ENCODE measurements at regions not wholly inside any gene's neighbourhood (a gene's known extent, or its start where the extent isn't known, plus 50 kb on each side); places are given as distances from the start of the nearest gene placed in this dataset.

GRCh38 chr6:48833916-48834315, 629.1 kb downstream of the MMUT start:
- DNase-seq, result no peak
- no peak overlapping the region for H3K4me3 ChIP-seq
- H3K27ac ChIP-seq, result no peak overlapping the region
- H3K36me3 ChIP-seq (ENCODE audit: low read depth, missing control alignments), result no peaks in the 10 kb centered on the region
- H3K27me3 ChIP-seq, result no peaks in the 10 kb centered on the region
- H3K4me1 ChIP-seq, result no peaks in the 10 kb centered on the region
- no peak for TF ChIP-seq POLR2A (IDR thresholded peaks at IDR 0.05)
- no peak for TF ChIP-seq CTCF (IDR thresholded peaks at IDR 0.05)
- H3K9me3 ChIP-seq, result no peaks in the 10 kb centered on the region
- intact Hi-C loops (cut with DNase I; ENCODE audit: low total_unique reads), result no loop called here
- WGBS, 2 donors, result 94 to 96% methylated on average over 1 of the region's 1 CpG

- DNase-seq, result no peak
- WGBS, 2 donors, result 64 to 79% methylated on average over 6 of the region's 6 CpGs
- H3K36me3 ChIP-seq (ENCODE audit: low read depth, missing control alignments), result no peaks in the 10 kb centered on the region
- H3K4me3 ChIP-seq, result no peak overlapping the region
- no peak for TF ChIP-seq CTCF (IDR thresholded peaks at IDR 0.05)
- TF ChIP-seq POLR2A (IDR thresholded peaks at IDR 0.05), result no peak
- intact Hi-C loops (cut with DNase I; ENCODE audit: low total_unique reads), result no loop called here
- no peaks in the 10 kb centered on the region for H3K9me3 ChIP-seq
- no peaks in the 10 kb centered on the region for H3K27me3 ChIP-seq
- H3K4me1 ChIP-seq, result no peaks in the 10 kb centered on the region
- H3K27ac ChIP-seq, result no peak overlapping the region
These were observed 636.0 kb downstream of the MMUT start for GRCh38 chr6:48826901-48827701.

- no peaks in the 10 kb centered on the region for H3K27me3 ChIP-seq
- no peaks in the 10 kb centered on the region for H3K36me3 ChIP-seq (ENCODE audit: low read depth, missing control alignments)
- intact Hi-C loops (cut with DNase I; ENCODE audit: low total_unique reads), result no loop called here
- H3K4me3 ChIP-seq, result no peak overlapping the region
- H3K4me1 ChIP-seq, result no peaks in the 10 kb centered on the region
- TF ChIP-seq CTCF (IDR thresholded peaks at IDR 0.05), result no peak
- TF ChIP-seq POLR2A (IDR thresholded peaks at IDR 0.05), result no peak
- no peak for DNase-seq
- WGBS, 2 donors, result 55 to 59% methylated on average over 2 of the region's 2 CpGs
- no peaks in the 10 kb centered on the region for H3K9me3 ChIP-seq
- H3K27ac ChIP-seq, result no peak overlapping the region
These were observed 636.9 kb downstream of the MMUT start for GRCh38 chr6:48826152-48826515.

- Histone ChIP-seq H3K36me3 (ENCODE audit: low read depth, missing control alignments) (no peaks in the 10 kb centered on the region), H3K27me3 (no peaks in the 10 kb centered on the region), H3K4me1 (no peaks in the 10 kb centered on the region), H3K27ac (no peak overlapping the region), H3K4me3 (no peak overlapping the region), H3K9me3 (no peaks in the 10 kb centered on the region)
- TF ChIP-seq POLR2A (IDR thresholded peaks at IDR 0.05) (no peak), CTCF (IDR thresholded peaks at IDR 0.05) (no peak)
- WGBS, 2 donors, result 75 to 79% methylated on average over 3 of the region's 3 CpGs
- DNase-seq, result no peak
- intact Hi-C loops (cut with DNase I; ENCODE audit: low total_unique reads), result no loop called here
These were observed 637.4 kb downstream of the MMUT start for GRCh38 chr6:48825501-48826151.

DNA sequence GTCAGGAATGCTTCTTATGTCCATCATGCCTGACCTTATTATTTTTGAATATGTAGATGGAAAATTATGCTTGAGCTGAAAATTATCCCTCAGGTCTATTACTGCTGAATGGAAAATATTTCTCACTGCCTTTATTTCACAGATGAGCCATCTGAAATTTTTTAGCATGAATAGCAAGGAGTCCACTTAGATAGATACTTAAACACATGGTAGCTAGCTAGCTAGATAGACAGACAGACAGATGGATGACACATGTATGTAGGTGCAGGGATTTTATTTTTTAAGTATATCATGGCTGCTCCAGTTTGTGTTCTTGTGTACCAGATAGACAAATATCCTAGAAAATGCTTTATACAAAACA, 645.0 kb downstream of the MMUT start:
- no peaks in the 10 kb centered on the region for H3K36me3 ChIP-seq (ENCODE audit: low read depth, missing control alignments)

More for the DNA sequence above, 645.0 kb downstream of the MMUT start:
- no peak overlapping the region for H3K4me3 ChIP-seq
- no peaks in the 10 kb centered on the region for H3K4me1 ChIP-seq
- no peaks in the 10 kb centered on the region for H3K27me3 ChIP-seq
- TF ChIP-seq POLR2A (IDR thresholded peaks at IDR 0.05), result no peak
- TF ChIP-seq CTCF (IDR thresholded peaks at IDR 0.05), result no peak
- H3K9me3 ChIP-seq, result no peaks in the 10 kb centered on the region
- DNase-seq, result no peak
- intact Hi-C loops (cut with DNase I; ENCODE audit: low total_unique reads), result no loop called here
- H3K27ac ChIP-seq, result no peak overlapping the region

Data from testis (tissue), 2 donors.